Keratinocyte (primary cell): ENCODE measurements at regions not wholly inside any gene's neighbourhood (a gene's known extent, or its start where the extent isn't known, plus 50 kb on each side); places are given as distances from the start of the nearest gene placed in this dataset.

ENCODE experiments used
- DNase-seq: peaks from one replicate; pipeline ENCODE4 v3.0.0-alpha.2; 2011; ENCODE audit warnings: low read depth, missing footprints, low spot score
- FAIRE-seq: peaks from 2 replicates; lab custom pipeline; 2011; peaks lifted over from hg19 to GRCh38; lab: Jason Lieb, UNC
- H2AFZ ChIP-seq: 2 replicates; pipeline ENCODE4 v1.6.0; 2012; ENCODE audit warnings: low read length, control low read depth, inconsistent platforms; ENCODE audit not compliant: control insufficient read depth
- H3K27ac ChIP-seq: 2 replicates; pipeline ENCODE4 v1.5.1; 2011; ENCODE audit warnings: low read length; ENCODE audit not compliant: control insufficient read depth, insufficient read depth
- H3K27me3 ChIP-seq: 3 replicates; pipeline ENCODE4 v1.6.0; 2011; ENCODE audit warnings: low read length; ENCODE audit not compliant: control insufficient read depth, insufficient read depth; ENCODE audit errors: extremely low read depth
- H3K36me3 ChIP-seq, 2 experiments: 2 replicates in 1 of 2; 3 replicates in 1 of 2; pipeline ENCODE4 v1.5.1; 2011; ENCODE audit warnings: low read length in 2 of 2, mild to moderate bottlenecking in 1 of 2; ENCODE audit not compliant: control insufficient read depth in 2 of 2, insufficient read depth in 2 of 2; ENCODE audit errors: extremely low read depth in 1 of 2
- H3K4me1 ChIP-seq: 3 replicates; pipeline ENCODE4 v1.5.1; 2011; ENCODE audit warnings: low read length; ENCODE audit not compliant: control insufficient read depth, insufficient read depth; ENCODE audit errors: extremely low read depth
- H3K4me2 ChIP-seq: 3 replicates; pipeline ENCODE4 v1.6.0; 2011; ENCODE audit warnings: low read depth, low read length; ENCODE audit not compliant: control insufficient read depth, insufficient read depth; ENCODE audit errors: extremely low read depth
- H3K4me3 ChIP-seq, 3 experiments: fragments of 200-600 bp in 1 of 3; sonication (generic) in 1 of 3; 2 replicates in 2 of 3; 3 replicates in 1 of 3; pipeline ENCODE4 v1.5.1; 2011 to 2016; ENCODE audit warnings: low read length in 3 of 3, mild to moderate bottlenecking in 3 of 3, control low read depth in 2 of 3, inconsistent platforms in 1 of 3, low read depth in 1 of 3, mixed read lengths in 1 of 3, mixed run types in 1 of 3, moderate library complexity in 1 of 3; ENCODE audit not compliant: control insufficient read depth in 2 of 3, insufficient read depth in 2 of 3; ENCODE audit errors: extremely low read depth in 1 of 3
- H3K79me2 ChIP-seq: 2 replicates; pipeline ENCODE4 v1.6.0; 2012; ENCODE audit warnings: low read length; ENCODE audit not compliant: control insufficient read depth, insufficient read depth
- H3K9ac ChIP-seq: 3 replicates; pipeline ENCODE4 v1.6.0; 2011; ENCODE audit warnings: low read length; ENCODE audit not compliant: control insufficient read depth, insufficient read depth; ENCODE audit errors: extremely low read depth
- H3K9me1 ChIP-seq: 3 replicates; pipeline ENCODE4 v1.6.0; 2011; ENCODE audit warnings: low read length; ENCODE audit not compliant: control insufficient read depth, insufficient read depth; ENCODE audit errors: extremely low read depth
- H3K9me3 ChIP-seq: 2 replicates; pipeline ENCODE4 v1.5.1; 2012; ENCODE audit warnings: low read depth, low read length; ENCODE audit not compliant: control insufficient read depth
- H4K20me1 ChIP-seq: 3 replicates; pipeline ENCODE4 v1.6.0; 2011; ENCODE audit warnings: low read length; ENCODE audit not compliant: control insufficient read depth, insufficient read depth; ENCODE audit errors: extremely low read depth
- EZH2 ChIP-seq: IDR thresholded peaks from one replicate; pipeline ENCODE4 v1.6.1; 2012; ENCODE audit warnings: inconsistent platforms, mild to moderate bottlenecking, low read length, moderate library complexity
- dilution Hi-C: fragments of 300-500 bp; cut with MboI; formaldehyde crosslinking; loops from one replicate; pipeline ENCODE4 v1.7.0; 2020; ENCODE audit warnings: low sequenced_read_pairs; ENCODE audit not compliant: extremely low pct_ligation_motif_present
- TF ChIP-seq, protein P1 (sequence below), 3 experiments: IDR thresholded peaks in 1 of 3; conservative IDR thresholded peaks in 1 of 3; optimal IDR thresholded peaks in 1 of 3; 2 replicates in 2 of 3; 3 replicates in 1 of 3; pipeline versions ENCODE3 to v1.5.1; 2011; ENCODE audit warnings: low read length in 3 of 3, mild to moderate bottlenecking in 3 of 3, moderate library complexity in 2 of 3, control low read depth in 1 of 3, inconsistent platforms in 1 of 3; ENCODE audit not compliant: insufficient read depth in 2 of 3; ENCODE audit errors: extremely low read depth in 1 of 3

DNA sequence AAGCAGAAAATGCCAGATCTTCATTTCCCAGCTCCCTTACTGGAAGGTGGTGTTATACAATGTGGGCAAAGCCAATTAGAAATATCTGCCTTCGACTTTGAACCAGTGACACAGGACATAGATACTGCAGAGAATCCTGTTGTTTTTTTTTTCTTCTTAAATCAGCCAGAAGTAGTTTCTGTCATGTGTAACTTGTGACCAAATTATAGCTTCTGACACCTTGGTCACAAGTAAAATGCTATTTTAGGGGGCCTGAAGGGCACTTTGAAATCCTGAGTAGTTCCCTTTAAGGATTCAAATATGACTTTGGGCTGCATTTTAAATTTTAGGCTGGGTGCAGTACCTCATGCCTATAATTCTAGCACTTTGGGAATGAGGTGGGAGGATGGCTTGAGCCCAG, 89.0 kb upstream of the TLK1 start:
- Histone ChIP-seq H3K9me3 (peaks cover 7% of the 10 kb centered on the region), H3K27ac (no peak overlapping the region), H3K79me2 (no peaks in the 10 kb centered on the region), H3K36me3 (no peaks in the 10 kb centered on the region), H3K4me3 (no peak overlapping the region), H3K4me2 (no peak overlapping the region), H2AFZ (no peak overlapping the region), H3K9me1 (no peaks in the 10 kb centered on the region), H3K9ac (no peak overlapping the region), H4K20me1 (no peaks in the 10 kb centered on the region), H3K27me3 (no peaks in the 10 kb centered on the region), H3K4me1 (no peaks in the 10 kb centered on the region)
- FAIRE-seq, result no peak
- DNase-seq, result no peak
- dilution Hi-C loops, result no loop called here
- TF ChIP-seq, protein P1, sequence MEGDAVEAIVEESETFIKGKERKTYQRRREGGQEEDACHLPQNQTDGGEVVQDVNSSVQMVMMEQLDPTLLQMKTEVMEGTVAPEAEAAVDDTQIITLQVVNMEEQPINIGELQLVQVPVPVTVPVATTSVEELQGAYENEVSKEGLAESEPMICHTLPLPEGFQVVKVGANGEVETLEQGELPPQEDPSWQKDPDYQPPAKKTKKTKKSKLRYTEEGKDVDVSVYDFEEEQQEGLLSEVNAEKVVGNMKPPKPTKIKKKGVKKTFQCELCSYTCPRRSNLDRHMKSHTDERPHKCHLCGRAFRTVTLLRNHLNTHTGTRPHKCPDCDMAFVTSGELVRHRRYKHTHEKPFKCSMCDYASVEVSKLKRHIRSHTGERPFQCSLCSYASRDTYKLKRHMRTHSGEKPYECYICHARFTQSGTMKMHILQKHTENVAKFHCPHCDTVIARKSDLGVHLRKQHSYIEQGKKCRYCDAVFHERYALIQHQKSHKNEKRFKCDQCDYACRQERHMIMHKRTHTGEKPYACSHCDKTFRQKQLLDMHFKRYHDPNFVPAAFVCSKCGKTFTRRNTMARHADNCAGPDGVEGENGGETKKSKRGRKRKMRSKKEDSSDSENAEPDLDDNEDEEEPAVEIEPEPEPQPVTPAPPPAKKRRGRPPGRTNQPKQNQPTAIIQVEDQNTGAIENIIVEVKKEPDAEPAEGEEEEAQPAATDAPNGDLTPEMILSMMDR (optimal IDR thresholded peaks at IDR 0.05 in 1 of 3, IDR thresholded peaks at IDR 0.05 in 1 of 3, conservative IDR thresholded peaks at IDR 0.05 in 1 of 3; ENCODE audit: extremely low read depth in 1 of 3, insufficient read depth in 2 of 3, low read length in 3 of 3), result no peak
- no peak for TF ChIP-seq EZH2

DNA sequence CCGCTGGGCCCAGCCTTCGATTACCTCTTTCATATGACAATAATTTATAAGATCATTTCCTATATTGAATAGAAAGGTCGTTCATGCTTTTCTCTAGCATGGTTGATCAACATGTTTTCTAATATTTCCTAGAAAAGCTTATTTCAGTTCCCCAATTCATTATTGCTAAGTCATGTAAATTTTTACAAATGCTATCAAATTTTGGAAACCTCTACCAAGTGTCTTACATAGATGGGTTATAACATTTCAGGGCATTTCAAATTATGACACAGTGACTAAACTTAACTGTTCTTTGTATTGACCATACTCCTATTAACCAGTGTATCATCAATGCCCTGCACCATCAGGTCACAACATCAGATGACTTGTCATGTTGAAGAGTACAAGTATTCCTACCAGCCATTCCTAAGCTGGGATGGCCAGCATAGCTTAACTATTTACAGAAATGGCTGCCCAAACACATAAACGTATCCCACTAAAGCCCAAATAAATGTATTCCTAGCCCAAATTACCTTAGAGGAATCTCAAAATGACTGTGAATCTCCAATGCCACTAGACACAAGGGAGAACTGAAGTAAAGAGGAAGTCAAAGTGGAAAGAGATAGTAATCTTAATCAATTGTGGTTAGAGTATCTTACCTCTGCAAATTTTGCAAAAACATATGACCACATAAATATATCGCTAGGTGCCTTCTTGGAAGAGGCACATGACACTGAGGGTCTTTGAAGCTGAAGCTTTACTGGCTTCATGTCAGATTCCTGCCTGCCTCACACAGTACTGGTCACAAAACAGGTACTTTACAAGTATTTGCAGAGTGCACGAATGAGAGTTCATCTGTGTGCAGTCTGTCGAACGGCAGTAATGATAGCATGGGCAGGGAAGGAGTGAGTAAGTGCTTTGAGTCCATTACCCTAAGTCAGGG, 87.3 kb upstream of the TLK1 start:
- DNase-seq, result no peak
- no peak overlapping the region for H3K4me2 ChIP-seq
- no peak overlapping the region for H2AFZ ChIP-seq
- no peaks in the 10 kb centered on the region for H3K27me3 ChIP-seq
- H3K9ac ChIP-seq, result no peak overlapping the region
- H3K27ac ChIP-seq, result no peak overlapping the region
- no peaks in the 10 kb centered on the region for H3K4me1 ChIP-seq
- FAIRE-seq, result no peak
- no peak for TF ChIP-seq EZH2
- TF ChIP-seq, protein P1 (optimal IDR thresholded peaks at IDR 0.05 in 1 of 3, IDR thresholded peaks at IDR 0.05 in 1 of 3, conservative IDR thresholded peaks at IDR 0.05 in 1 of 3; ENCODE audit: extremely low read depth in 1 of 3, insufficient read depth in 2 of 3, low read length in 3 of 3), result no peak
- H4K20me1 ChIP-seq, result no peaks in the 10 kb centered on the region
- no peaks in the 10 kb centered on the region for H3K9me1 ChIP-seq
- peaks cover 7% of the 10 kb centered on the region for H3K9me3 ChIP-seq
- dilution Hi-C loops, result no loop called here
- no peaks in the 10 kb centered on the region for H3K79me2 ChIP-seq
- H3K36me3 ChIP-seq, result no peaks in the 10 kb centered on the region
- H3K4me3 ChIP-seq, result no peak overlapping the region
